Loucy (cell line): ENCODE measurements at regions not wholly inside any gene's neighbourhood (a gene's known extent, or its start where the extent isn't known, plus 50 kb on each side); places are given as distances from the start of the nearest gene placed in this dataset.

ENCODE experiments used
- EZH2phosphoT487 ChIP-seq: fragments of 200-600 bp; IDR thresholded peaks from 2 replicates; pipeline ENCODE4 v1.6.1; 2018; ENCODE audit warnings: antibody characterized with exemption, mild to moderate bottlenecking, moderate library complexity, borderline replicate concordance
- TF ChIP-seq, protein P1 (sequence below): fragments of 200-600 bp; sonication (generic); conservative IDR thresholded peaks from 2 replicates; pipeline ENCODE4 v1.5.1; 2014; ENCODE audit warnings: mild to moderate bottlenecking, antibody characterized with exemption, low read length

GRCh38 chr1:218970397-218970990, 203.2 kb upstream of the LYPLAL1 start:
- TF ChIP-seq, protein P1, sequence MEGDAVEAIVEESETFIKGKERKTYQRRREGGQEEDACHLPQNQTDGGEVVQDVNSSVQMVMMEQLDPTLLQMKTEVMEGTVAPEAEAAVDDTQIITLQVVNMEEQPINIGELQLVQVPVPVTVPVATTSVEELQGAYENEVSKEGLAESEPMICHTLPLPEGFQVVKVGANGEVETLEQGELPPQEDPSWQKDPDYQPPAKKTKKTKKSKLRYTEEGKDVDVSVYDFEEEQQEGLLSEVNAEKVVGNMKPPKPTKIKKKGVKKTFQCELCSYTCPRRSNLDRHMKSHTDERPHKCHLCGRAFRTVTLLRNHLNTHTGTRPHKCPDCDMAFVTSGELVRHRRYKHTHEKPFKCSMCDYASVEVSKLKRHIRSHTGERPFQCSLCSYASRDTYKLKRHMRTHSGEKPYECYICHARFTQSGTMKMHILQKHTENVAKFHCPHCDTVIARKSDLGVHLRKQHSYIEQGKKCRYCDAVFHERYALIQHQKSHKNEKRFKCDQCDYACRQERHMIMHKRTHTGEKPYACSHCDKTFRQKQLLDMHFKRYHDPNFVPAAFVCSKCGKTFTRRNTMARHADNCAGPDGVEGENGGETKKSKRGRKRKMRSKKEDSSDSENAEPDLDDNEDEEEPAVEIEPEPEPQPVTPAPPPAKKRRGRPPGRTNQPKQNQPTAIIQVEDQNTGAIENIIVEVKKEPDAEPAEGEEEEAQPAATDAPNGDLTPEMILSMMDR: no peak
- TF ChIP-seq EZH2phosphoT487: no peak
